IMR-90 (cell line): ENCODE measurements at regions not wholly inside any gene's neighbourhood (a gene's known extent, or its start where the extent isn't known, plus 50 kb on each side); places are given as distances from the start of the nearest gene placed in this dataset.

Source experiments
- BHLHE40 ChIP-seq: fragments of 150-350 bp; IDR thresholded peaks from 2 replicates; pipeline ENCODE4 v1.6.1; 2016; ENCODE audit warnings: mild to moderate bottlenecking, low read depth, low read length
- RAD21 ChIP-seq: IDR thresholded peaks from 2 replicates; pipeline ENCODE4 v1.6.1; 2012; ENCODE audit warnings: low read length, improper control_type of control experiment

DNA sequence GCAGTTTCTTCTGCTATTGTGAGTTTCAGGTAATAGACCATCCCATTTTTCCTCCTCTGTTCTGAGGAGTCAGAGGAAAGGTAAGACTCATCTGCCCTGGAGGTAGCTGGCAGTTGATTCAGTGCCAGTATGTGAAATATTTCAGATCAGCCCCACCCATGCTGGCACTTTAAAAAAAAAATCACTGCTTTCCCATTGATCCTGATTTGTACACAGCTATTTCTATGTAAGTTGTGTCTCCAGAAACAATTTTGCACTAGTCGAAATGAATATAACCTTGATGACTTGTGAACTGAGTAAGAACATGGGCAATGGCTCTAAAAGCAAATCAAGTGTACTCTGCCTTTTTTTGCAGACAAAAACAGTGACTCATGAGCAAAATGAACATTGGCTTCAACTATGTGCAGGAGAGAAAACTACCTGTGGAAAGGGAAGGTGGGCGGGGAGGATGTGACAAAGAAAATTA, 82.0 kb upstream of the OR5AK2 start:
- TF ChIP-seq BHLHE40 = no peak
- no peak for TF ChIP-seq RAD21
